ENCODE measurements at regions not wholly inside any gene's neighbourhood (a gene's known extent, or its start where the extent isn't known, plus 50 kb on each side); places are given as distances from the start of the nearest gene placed in this dataset.

DNA sequence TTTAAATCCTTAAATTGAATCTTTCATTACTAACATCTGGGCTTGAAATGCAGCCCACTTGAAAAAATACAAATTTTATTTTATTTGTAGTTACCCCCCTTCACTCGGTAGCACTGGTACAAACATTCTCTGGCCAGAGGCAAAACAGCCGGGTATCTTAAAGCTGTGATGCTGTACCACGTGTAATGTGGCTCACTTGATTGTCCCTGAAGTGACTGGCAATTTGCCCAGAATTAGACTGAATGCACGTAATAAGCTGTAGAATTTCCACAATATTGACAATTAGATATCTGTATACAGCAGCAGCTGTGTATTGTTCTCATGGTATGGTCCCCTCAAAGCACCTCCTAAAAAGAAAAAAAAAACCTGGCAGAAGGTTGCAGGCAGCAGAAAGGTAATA lies 192.8 kb upstream of the TBC1D5 start:
- DNase-seq (ENCODE audit: low spot score) (no peak), ATAC-seq (no peak)
- Histone ChIP-seq H3K4me3 (no peak overlapping the region), H4K20me1 (replicated peaks; ENCODE audit: insufficient read depth) (no peaks in the 10 kb centered on the region; the same call in 1 of the 2 replicates), H3K27me3 (ENCODE audit: insufficient read depth) (no peaks in the 10 kb centered on the region), H3K4me1 (ENCODE audit: insufficient read depth) (no peaks in the 10 kb centered on the region), H3F3A (replicated peaks; ENCODE audit: low read depth) (no peaks in the 10 kb centered on the region), H3K9me2 (ENCODE audit: insufficient read depth) (no peaks in the 10 kb centered on the region), H3K4me2 (no peak overlapping the region), H3K36me3 (ENCODE audit: insufficient read depth) (peaks cover 4% of the 10 kb centered on the region; the same call in 1 of the 2 replicates), H2AFZ (no peak overlapping the region), H3K79me2 (replicated peaks; ENCODE audit: insufficient read depth) (no peaks in the 10 kb centered on the region), H3K27ac (ENCODE audit: low read depth) (no peak overlapping the region)
- peaks cover 3% of the 10 kb centered on the region; the same call in 2 of the 3 replicates for H3K36me3 Mint-ChIP-seq (ENCODE audit: low read depth)
- H3K4me1 Mint-ChIP-seq, result no peaks in the 10 kb centered on the region; the same call in 2 of the 3 replicates
- no peaks in the 10 kb centered on the region for H3K9me3 Mint-ChIP-seq
- no peak overlapping the region for H3K4me3 Mint-ChIP-seq
- no peaks in the 10 kb centered on the region for H3K27me3 Mint-ChIP-seq (ENCODE audit: insufficient read depth, low read depth, poor library complexity)
- no peak overlapping the region for H3K27ac Mint-ChIP-seq
- TF ChIP-seq EZH2phosphoT487 (IDR thresholded peaks at IDR 0.05; ENCODE audit: unreplicated experiment) (no peak), NANOG (IDR thresholded peaks at IDR 0.05; ENCODE audit: borderline replicate concordance) (no peak), JUNB (IDR thresholded peaks at IDR 0.05; ENCODE audit: unreplicated experiment) (no peak), ZNF331 (CRISPR knock-in tag; IDR thresholded peaks at IDR 0.05; ENCODE audit: low read depth) (no peak), POLR2AphosphoS5 (IDR thresholded peaks at IDR 0.05; ENCODE audit: low read depth) (no peak), STAT1 (IDR thresholded peaks at IDR 0.05; ENCODE audit: unreplicated experiment) (no peak), CREB1 (CRISPR knock-in tag; IDR thresholded peaks at IDR 0.05; ENCODE audit: low read depth) (no peak), EZH2 (IDR thresholded peaks at IDR 0.05; ENCODE audit: low read depth, unreplicated experiment) (no peak), ZNF114 (CRISPR knock-in tag; IDR thresholded peaks at IDR 0.05) (no peak)
- TF ChIP-seq, protein P1, sequence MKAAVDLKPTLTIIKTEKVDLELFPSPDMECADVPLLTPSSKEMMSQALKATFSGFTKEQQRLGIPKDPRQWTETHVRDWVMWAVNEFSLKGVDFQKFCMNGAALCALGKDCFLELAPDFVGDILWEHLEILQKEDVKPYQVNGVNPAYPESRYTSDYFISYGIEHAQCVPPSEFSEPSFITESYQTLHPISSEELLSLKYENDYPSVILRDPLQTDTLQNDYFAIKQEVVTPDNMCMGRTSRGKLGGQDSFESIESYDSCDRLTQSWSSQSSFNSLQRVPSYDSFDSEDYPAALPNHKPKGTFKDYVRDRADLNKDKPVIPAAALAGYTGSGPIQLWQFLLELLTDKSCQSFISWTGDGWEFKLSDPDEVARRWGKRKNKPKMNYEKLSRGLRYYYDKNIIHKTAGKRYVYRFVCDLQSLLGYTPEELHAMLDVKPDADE (IDR thresholded peaks at IDR 0.05), result no peak
- TF ChIP-seq, protein P2, sequence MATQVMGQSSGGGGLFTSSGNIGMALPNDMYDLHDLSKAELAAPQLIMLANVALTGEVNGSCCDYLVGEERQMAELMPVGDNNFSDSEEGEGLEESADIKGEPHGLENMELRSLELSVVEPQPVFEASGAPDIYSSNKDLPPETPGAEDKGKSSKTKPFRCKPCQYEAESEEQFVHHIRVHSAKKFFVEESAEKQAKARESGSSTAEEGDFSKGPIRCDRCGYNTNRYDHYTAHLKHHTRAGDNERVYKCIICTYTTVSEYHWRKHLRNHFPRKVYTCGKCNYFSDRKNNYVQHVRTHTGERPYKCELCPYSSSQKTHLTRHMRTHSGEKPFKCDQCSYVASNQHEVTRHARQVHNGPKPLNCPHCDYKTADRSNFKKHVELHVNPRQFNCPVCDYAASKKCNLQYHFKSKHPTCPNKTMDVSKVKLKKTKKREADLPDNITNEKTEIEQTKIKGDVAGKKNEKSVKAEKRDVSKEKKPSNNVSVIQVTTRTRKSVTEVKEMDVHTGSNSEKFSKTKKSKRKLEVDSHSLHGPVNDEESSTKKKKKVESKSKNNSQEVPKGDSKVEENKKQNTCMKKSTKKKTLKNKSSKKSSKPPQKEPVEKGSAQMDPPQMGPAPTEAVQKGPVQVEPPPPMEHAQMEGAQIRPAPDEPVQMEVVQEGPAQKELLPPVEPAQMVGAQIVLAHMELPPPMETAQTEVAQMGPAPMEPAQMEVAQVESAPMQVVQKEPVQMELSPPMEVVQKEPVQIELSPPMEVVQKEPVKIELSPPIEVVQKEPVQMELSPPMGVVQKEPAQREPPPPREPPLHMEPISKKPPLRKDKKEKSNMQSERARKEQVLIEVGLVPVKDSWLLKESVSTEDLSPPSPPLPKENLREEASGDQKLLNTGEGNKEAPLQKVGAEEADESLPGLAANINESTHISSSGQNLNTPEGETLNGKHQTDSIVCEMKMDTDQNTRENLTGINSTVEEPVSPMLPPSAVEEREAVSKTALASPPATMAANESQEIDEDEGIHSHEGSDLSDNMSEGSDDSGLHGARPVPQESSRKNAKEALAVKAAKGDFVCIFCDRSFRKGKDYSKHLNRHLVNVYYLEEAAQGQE (IDR thresholded peaks at IDR 0.05; ENCODE audit: unreplicated experiment), result no peak
- TF ChIP-seq, protein P3, sequence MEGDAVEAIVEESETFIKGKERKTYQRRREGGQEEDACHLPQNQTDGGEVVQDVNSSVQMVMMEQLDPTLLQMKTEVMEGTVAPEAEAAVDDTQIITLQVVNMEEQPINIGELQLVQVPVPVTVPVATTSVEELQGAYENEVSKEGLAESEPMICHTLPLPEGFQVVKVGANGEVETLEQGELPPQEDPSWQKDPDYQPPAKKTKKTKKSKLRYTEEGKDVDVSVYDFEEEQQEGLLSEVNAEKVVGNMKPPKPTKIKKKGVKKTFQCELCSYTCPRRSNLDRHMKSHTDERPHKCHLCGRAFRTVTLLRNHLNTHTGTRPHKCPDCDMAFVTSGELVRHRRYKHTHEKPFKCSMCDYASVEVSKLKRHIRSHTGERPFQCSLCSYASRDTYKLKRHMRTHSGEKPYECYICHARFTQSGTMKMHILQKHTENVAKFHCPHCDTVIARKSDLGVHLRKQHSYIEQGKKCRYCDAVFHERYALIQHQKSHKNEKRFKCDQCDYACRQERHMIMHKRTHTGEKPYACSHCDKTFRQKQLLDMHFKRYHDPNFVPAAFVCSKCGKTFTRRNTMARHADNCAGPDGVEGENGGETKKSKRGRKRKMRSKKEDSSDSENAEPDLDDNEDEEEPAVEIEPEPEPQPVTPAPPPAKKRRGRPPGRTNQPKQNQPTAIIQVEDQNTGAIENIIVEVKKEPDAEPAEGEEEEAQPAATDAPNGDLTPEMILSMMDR (conservative IDR thresholded peaks at IDR 0.05; ENCODE audit: low read depth in 2 of 2), result no peak
- TF ChIP-seq, protein P4, sequence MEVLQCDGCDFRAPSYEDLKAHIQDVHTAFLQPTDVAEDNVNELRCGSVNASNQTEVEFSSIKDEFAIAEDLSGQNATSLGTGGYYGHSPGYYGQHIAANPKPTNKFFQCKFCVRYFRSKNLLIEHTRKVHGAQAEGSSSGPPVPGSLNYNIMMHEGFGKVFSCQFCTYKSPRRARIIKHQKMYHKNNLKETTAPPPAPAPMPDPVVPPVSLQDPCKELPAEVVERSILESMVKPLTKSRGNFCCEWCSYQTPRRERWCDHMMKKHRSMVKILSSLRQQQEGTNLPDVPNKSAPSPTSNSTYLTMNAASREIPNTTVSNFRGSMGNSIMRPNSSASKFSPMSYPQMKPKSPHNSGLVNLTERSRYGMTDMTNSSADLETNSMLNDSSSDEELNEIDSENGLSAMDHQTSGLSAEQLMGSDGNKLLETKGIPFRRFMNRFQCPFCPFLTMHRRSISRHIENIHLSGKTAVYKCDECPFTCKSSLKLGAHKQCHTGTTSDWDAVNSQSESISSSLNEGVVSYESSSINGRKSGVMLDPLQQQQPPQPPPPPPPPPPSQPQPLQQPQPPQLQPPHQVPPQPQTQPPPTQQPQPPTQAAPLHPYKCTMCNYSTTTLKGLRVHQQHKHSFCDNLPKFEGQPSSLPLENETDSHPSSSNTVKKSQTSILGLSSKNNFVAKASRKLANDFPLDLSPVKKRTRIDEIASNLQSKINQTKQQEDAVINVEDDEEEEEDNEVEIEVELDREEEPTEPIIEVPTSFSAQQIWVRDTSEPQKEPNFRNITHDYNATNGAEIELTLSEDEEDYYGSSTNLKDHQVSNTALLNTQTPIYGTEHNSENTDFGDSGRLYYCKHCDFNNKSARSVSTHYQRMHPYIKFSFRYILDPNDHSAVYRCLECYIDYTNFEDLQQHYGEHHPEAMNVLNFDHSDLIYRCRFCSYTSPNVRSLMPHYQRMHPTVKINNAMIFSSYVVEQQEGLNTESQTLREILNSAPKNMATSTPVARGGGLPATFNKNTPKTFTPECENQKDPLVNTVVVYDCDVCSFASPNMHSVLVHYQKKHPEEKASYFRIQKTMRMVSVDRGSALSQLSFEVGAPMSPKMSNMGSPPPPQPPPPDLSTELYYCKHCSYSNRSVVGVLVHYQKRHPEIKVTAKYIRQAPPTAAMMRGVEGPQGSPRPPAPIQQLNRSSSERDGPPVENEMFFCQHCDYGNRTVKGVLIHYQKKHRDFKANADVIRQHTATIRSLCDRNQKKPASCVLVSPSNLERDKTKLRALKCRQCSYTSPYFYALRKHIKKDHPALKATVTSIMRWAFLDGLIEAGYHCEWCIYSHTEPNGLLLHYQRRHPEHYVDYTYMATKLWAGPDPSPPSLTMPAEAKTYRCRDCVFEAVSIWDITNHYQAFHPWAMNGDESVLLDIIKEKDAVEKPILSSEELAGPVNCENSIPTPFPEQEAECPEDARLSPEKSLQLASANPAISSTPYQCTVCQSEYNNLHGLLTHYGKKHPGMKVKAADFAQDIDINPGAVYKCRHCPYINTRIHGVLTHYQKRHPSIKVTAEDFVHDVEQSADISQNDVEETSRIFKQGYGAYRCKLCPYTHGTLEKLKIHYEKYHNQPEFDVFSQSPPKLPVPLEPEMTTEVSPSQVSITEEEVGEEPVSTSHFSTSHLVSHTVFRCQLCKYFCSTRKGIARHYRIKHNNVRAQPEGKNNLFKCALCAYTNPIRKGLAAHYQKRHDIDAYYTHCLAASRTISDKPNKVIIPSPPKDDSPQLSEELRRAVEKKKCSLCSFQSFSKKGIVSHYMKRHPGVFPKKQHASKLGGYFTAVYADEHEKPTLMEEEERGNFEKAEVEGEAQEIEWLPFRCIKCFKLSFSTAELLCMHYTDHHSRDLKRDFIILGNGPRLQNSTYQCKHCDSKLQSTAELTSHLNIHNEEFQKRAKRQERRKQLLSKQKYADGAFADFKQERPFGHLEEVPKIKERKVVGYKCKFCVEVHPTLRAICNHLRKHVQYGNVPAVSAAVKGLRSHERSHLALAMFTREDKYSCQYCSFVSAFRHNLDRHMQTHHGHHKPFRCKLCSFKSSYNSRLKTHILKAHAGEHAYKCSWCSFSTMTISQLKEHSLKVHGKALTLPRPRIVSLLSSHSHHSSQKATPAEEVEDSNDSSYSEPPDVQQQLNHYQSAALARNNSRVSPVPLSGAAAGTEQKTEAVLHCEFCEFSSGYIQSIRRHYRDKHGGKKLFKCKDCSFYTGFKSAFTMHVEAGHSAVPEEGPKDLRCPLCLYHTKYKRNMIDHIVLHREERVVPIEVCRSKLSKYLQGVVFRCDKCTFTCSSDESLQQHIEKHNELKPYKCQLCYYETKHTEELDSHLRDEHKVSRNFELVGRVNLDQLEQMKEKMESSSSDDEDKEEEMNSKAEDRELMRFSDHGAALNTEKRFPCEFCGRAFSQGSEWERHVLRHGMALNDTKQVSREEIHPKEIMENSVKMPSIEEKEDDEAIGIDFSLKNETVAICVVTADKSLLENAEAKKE (CRISPR knock-in tag; IDR thresholded peaks at IDR 0.05), result no peak
